KOPT-K1 (cell line): ENCODE measurements at regions not wholly inside any gene's neighbourhood (a gene's known extent, or its start where the extent isn't known, plus 50 kb on each side); places are given as distances from the start of the nearest gene placed in this dataset.
"Not testable (repeated sequence)": the region's sequence is repeated elsewhere in the genome, so short reads cannot be mapped to it uniquely, and the experiment has no call there.

Source experiments
- H3K27ac ChIP-seq: fragments of 200-600 bp; sonication (generic); 2 replicates; pipeline ENCODE4 v1.5.1; 2016; ENCODE audit warnings: antibody characterized with exemption, mild to moderate bottlenecking, low read depth, low read length; ENCODE audit not compliant: poor library complexity, severe bottlenecking
- H3K36me3 ChIP-seq: fragments of 200-600 bp; sonication (generic); 2 replicates; pipeline ENCODE4 v1.5.1; 2017; ENCODE audit warnings: antibody characterized with exemption, mild to moderate bottlenecking, low read length, moderate library complexity; ENCODE audit not compliant: insufficient read depth
- H3K9me3 ChIP-seq: fragments of 200-600 bp; sonication (generic); 2 replicates; pipeline ENCODE4 v1.5.1; 2017; ENCODE audit warnings: antibody characterized with exemption, low read length, mild to moderate bottlenecking; ENCODE audit not compliant: insufficient read depth, poor library complexity, severe bottlenecking

GRCh38 chr2:7693246-7694075 lies 776.2 kb downstream of the RNF144A start:
- H3K27ac ChIP-seq: no peak overlapping the region

GRCh38 chr2:7694076-7694985 lies 777.1 kb downstream of the RNF144A start:
- Histone ChIP-seq H3K36me3 (no peaks in the 10 kb centered on the region), H3K9me3 (no peaks in the 10 kb centered on the region), H3K27ac (no peak overlapping the region)

More at GRCh38 chr2:7693246-7694075, 776.2 kb downstream of the RNF144A start:
- Histone ChIP-seq H3K9me3 (no peaks in the 10 kb centered on the region), H3K36me3 (no peaks in the 10 kb centered on the region)

GRCh38 chr2:7696556-7696955 lies 779.3 kb downstream of the RNF144A start:
- not testable (repeated sequence) for H3K9me3 ChIP-seq, H3K36me3 ChIP-seq, H3K27ac ChIP-seq

- Histone ChIP-seq H3K27ac (no peak overlapping the region), H3K9me3 (no peaks in the 10 kb centered on the region), H3K36me3 (no peaks in the 10 kb centered on the region)
These were observed 779.8 kb downstream of the RNF144A start for GRCh38 chr2:7697052-7697451.

GRCh38 chr2:7701791-7702190 lies 784.6 kb downstream of the RNF144A start:
- H3K9me3 ChIP-seq: no peaks in the 10 kb centered on the region
- no peak overlapping the region for H3K27ac ChIP-seq
- H3K36me3 ChIP-seq: no peaks in the 10 kb centered on the region

GRCh38 chr2:7703048-7703447 lies 785.8 kb downstream of the RNF144A start:
- no peak overlapping the region for H3K27ac ChIP-seq
- no peaks in the 10 kb centered on the region for H3K36me3 ChIP-seq
- no peaks in the 10 kb centered on the region for H3K9me3 ChIP-seq

- Histone ChIP-seq H3K36me3 (no peaks in the 10 kb centered on the region), H3K9me3 (no peaks in the 10 kb centered on the region), H3K27ac (no peak overlapping the region)
These were observed 786.4 kb downstream of the RNF144A start for GRCh38 chr2:7703543-7704144.

- H3K27ac ChIP-seq: no peak overlapping the region
- H3K9me3 ChIP-seq: no peaks in the 10 kb centered on the region
- no peaks in the 10 kb centered on the region for H3K36me3 ChIP-seq
These were observed 787.2 kb downstream of the RNF144A start for GRCh38 chr2:7704296-7704865.

GRCh38 chr2:7706791-7707190 lies 789.6 kb downstream of the RNF144A start:
- H3K9me3 ChIP-seq: no peaks in the 10 kb centered on the region
- H3K27ac ChIP-seq: no peak overlapping the region
- no peaks in the 10 kb centered on the region for H3K36me3 ChIP-seq

GRCh38 chr2:7707723-7708122 lies 790.5 kb downstream of the RNF144A start:
- Histone ChIP-seq H3K9me3 (no peaks in the 10 kb centered on the region), H3K27ac (no peak overlapping the region), H3K36me3 (no peaks in the 10 kb centered on the region)

- H3K9me3 ChIP-seq: no peaks in the 10 kb centered on the region
- no peaks in the 10 kb centered on the region for H3K36me3 ChIP-seq
- no peak overlapping the region for H3K27ac ChIP-seq
These were observed 792.7 kb downstream of the RNF144A start for GRCh38 chr2:7709907-7710306.

GRCh38 chr2:7711167-7711566 lies 794.0 kb downstream of the RNF144A start:
- H3K9me3 ChIP-seq: no peaks in the 10 kb centered on the region
- H3K27ac ChIP-seq: no peak overlapping the region
- H3K36me3 ChIP-seq: no peaks in the 10 kb centered on the region

- Histone ChIP-seq H3K27ac (no peak overlapping the region), H3K9me3 (no peaks in the 10 kb centered on the region), H3K36me3 (no peaks in the 10 kb centered on the region)
These were observed 802.7 kb downstream of the RNF144A start for GRCh38 chr2:7719876-7720275.

GRCh38 chr2:7721413-7721995 lies 804.3 kb downstream of the RNF144A start:
- Histone ChIP-seq H3K9me3 (no peaks in the 10 kb centered on the region), H3K27ac (no peak overlapping the region), H3K36me3 (no peaks in the 10 kb centered on the region)
